GM21360 (cell line): ENCODE measurements at regions not wholly inside any gene's neighbourhood (a gene's known extent, or its start where the extent isn't known, plus 50 kb on each side); places are given as distances from the start of the nearest gene placed in this dataset.
A peak's percentile ranks its signal among the peaks of the same experiment; 100 is the strongest.
"Not testable (repeated sequence)": the region's sequence is repeated elsewhere in the genome, so short reads cannot be mapped to it uniquely, and the experiment has no call there.

Experiments used
- ATAC-seq: cut with Tn5 transposase; IDR thresholded peaks from one replicate; pipeline ENCODE4 v1.9.1; 2021; ENCODE audit warnings: mild to moderate bottlenecking, moderate library complexity; ENCODE audit not compliant: unreplicated experiment

DNA sequence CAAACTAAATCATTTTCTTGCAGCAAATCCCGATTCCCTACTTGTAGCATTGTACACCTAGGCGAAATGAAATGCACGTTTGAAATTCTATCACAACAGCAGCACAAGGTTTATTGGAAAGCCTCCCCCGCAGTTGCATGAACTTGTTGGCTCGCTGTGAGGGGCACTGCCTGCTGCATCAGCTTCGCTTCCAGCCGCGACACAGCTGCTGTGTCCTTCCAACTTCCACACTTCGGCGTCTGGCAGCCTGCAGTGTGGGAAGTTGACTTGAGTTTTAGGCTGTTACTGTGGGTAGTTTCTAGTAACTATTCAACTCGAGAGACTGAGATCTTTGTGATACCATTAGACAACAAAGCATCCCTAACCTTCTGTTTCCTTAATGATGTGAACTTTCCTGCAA lies 315.8 kb upstream of the TPK1 start:
- no peak for ATAC-seq

DNA sequence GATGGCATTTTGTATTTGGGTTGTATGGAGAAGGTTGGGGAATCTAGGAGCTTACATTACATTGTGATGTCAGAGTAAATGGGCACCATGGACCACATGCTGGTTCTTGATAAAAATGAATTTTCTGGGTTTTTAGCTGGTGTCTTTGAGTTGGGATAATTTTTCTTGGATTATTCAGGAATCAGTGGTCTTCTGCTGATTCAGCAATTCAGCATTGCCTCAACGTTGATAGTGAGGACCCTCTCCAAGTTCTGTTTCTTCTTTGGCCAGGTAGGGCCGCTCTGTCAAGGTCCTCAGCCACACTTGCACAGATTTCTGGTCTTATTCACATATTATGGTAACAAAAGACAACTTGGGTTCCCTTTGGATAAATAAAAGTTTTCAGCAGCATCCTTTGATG lies 312.0 kb upstream of the TPK1 start:
- ATAC-seq: no peak

DNA sequence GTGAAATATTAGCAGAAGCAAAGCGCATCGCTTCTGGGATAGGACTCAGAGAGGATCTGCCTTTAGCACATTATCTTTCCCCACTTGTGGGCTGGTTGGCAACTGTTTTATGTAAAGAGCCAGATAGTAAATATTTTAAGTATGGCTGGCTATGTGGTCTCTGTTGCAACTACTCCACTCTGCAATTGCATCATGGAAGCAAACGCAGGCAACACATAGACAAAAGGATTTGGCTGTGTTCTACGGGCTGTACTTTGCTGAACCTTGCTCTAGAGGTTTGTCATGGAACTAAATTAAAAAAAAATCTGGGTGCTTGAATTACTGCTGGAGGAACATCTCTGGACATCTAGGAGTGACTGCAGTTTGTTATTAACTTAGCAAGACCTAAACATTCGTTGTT lies 307.8 kb upstream of the TPK1 start:
- ATAC-seq: no peak

DNA sequence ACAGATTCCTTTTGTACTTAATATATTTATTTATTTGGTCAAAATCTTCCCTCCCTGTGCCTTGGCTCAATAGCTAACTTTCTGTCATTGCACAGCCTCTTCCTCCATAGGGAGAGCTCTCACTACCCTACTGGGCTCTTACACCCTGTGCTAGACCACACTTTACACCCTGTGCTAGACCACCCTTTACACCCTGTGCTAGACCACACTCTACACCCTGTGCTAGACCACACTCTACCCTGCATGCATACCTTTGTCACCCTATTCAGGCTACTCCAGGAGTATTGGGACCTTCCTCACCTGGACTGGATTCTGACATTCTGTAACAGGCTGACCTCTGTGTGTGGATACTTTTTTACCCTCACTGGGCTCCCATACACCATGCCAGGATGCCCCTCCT lies 298.5 kb upstream of the TPK1 start:
- ATAC-seq: no peak

DNA sequence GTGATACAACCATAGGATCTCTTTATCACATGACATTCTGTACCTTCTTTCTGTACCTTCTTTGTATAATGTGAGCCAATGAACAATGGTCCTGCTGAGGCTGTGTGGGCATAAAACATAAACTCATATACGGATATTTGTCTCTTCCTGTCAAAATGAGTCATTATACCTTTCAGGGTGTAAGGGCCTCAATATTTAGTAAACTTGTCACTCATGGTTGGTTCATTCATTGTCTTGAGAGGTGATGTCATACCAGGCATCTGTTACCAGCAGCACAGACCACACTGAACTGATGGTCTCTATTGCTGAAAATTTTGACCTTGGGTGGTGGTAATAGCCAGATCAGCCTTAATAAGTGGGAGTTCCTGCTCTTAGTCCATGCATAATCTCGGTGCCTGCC lies 287.6 kb upstream of the TPK1 start:
- ATAC-seq: no peak

DNA sequence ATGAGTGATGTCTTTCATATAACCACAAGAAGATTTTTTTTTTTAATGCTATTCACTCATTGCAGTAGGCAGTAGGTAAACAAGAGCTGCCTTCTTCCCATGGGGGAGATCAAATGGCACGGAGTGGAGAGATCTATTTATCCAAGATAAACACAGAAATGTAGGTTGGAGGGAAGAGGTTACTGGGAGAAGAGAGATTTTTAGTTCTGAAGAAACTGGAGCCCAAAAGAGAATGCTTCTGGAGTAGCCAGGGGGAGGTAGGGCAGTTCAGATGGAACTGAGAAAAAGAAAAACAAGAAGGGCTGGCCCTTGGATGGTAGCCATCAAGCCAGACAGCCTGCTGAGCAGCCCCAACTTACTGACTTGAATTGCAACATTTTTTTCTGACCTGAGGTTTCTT lies 270.1 kb upstream of the TPK1 start:
- ATAC-seq: no peak

DNA sequence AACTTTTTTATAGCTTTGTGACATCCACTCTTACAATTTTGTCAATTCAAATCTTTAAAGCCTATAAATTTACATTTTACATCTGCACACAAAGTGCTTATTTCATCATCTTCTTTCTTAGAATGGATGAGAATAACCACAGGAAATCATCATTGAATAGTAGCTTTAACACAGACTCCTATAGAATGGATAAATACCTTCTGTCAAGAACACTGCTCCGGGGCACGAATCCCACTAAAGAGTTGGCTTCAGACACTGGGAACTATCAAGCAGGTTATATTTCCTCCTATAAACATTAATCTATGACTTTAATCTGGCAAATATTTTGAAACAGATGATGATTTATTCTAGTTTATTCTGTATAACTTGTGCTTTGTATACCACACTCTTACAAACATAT lies 269.7 kb upstream of the TPK1 start:
- no peak for ATAC-seq

DNA sequence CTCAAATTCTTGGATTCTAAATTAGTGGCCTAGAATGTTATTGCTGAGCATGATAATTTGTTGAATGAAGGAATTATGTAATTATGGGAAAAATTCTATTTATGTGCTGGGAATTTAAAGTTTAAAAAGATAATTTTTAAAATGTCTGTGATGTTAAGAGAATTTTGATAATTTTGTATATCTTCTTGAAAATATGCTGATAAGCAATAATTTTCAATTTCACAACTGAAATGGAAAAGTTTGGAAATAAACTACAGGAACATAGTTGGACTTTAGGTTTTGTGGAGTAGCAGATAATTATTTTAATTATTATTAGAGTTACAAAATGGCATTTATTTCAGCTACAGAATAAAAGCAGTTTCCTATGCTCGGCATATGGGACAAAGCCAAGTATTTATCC lies 268.5 kb upstream of the TPK1 start:
- no peak for ATAC-seq

DNA sequence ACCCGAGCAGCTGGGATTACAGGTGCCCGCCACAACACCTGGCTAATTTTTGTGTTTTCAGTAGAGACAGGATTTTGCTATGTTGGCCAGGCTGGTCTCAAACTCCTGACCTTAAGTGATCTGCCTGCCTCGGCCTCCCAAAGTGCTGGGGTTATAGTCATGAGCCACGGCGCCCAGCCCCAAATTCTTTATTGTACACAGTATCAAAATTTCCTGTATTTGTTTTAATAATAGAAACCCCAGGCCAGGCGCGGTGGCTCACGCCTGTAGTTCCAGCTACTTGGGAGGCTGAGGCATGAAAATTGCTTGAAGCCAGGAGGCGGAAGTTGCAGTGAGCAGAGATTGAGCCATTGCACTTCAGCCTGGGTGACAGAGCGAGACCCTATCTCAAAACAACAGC lies 266.3 kb upstream of the TPK1 start:
- ATAC-seq: not testable (repeated sequence)

DNA sequence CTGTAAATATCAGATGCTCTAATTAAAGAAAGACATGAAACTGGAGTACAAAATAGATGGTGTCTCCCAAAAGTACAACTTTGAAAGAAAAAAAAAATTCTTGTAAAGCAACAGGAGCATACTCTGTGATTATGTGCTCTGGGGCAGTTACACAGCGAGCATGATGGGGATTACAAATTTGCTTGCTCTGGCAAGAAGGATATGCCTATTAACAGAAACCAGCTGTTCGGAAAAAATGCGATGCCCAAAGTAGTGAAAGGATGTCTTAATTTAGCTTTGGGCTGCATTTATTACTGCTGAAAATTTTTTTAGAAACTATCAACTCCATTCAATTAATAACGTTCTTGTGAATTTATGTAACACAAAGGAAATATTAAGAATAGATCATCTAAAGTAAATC lies 256.9 kb upstream of the TPK1 start:
- no peak for ATAC-seq

DNA sequence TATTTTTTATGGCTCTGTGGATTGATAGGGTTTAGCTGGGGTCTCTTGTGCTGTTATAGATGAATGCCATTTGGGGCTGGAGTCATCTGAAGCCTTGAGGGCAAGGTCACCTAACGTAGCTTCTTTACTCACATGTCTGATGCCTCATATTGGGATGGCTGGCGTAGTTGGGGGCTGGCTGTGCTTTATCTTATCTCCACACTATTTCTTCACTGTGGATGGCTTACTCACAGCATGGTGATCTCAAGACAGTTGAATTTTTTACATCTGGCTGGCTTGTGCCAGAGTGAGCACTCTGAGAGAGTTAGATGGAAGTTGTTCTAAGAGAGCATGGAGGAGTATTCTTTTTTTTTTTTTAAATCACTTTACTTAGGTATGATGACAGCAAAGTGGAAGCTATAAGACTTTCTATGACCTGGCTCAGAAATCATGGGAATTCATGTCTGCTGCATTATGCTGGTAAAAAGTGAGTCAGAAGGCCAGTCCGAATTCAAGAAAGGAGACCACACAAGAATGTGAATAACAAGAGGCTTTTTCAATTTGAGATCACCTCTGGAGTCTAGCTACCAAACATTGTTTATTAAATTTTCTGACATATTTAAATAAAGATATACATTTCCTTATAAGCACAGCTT lies 252.4 kb upstream of the TPK1 start:
- ATAC-seq: no peak

DNA sequence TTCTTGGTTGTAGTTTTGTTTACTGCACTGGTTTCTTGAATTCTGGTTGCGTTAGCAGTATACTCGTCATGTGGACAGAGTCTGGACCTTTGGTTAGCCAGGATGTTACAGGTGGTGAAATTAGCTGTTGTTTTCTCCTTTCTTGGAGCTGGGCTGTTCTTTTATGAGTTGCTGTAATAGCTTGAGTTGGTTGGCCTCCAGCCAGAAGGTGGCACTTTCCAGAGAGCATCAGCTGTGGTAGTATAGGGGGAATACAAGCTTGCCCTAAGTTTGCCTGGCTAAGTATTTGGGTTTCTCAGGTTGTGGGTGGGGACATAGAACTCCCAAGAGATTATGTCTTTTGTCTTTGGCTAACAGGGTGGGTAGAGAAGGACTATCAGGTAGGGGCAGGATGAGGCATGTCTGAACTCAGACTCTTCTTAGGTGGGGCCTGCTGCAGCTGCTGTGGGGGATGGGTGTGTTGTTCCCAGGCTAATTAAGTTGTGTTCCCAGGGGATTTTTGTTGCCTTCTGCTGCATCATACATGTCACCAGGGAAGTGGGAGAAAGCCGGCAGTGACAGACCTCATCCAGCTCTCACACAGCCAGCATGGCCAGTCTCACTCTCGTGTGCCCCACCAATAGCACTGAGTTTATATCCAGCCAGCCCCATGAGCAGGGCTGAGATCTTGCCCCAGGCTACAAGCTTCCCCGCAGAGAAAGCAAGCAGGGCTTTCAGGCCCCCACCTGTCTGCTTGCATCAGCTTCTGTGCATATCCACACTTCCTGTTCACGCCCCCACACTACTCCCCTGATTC lies 246.7 kb upstream of the TPK1 start:
- ATAC-seq: no peak

DNA sequence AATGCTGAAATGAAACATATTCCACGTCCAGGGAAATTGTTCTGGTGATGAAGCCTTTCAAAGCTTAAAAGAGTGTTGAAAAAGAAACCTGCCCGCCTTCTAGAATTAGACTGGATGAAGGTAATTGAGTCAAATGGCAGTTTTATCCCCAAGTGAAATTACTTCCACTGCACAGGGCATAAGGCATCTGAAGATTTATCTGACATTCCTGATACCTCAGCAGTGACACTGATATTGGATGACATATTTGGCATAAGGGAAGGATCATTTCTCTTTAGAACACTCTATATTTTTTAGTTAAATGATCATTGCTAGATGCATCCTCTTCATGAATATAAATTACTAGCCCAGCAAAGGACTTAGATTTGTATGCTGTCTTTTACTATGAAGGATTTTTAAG lies 229.6 kb upstream of the TPK1 start:
- no peak for ATAC-seq

DNA sequence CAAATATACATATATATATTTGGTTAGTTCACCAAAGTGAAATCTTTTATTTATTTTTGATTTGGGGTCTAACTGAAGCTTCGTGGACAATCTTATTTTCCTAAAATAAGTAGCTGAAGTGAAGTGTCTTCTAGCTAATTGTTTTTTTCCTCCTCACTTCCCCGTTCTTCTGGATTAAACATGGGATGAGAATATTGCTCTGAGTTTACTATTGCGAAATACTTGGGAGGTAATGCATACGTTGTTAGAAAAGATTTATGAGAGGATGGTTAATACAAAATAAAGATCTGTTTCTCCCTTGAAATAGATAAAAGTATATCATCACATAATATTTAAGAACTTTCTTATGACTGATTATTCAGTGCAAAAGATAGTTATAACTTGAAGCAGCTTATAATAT lies 228.3 kb upstream of the TPK1 start:
- no peak for ATAC-seq

DNA sequence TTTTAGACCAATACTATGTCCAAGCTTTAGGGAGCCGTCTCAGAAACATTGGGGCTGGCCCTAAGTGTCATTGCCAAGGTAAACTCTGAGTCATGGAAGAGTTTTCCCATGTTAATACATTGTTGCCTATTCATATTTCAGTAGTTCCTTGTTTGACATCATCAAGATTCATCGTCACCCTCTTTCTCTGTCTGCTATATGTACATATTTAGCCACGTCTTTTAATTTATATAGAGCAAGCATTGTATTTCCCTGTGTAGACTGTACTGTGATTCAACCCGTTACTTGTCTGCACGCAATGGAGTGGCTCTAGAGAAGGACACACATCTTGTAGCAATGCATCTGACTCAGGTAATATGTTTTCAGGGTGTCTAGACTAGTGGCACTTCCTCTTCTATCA lies 217.9 kb upstream of the TPK1 start:
- no peak for ATAC-seq

DNA sequence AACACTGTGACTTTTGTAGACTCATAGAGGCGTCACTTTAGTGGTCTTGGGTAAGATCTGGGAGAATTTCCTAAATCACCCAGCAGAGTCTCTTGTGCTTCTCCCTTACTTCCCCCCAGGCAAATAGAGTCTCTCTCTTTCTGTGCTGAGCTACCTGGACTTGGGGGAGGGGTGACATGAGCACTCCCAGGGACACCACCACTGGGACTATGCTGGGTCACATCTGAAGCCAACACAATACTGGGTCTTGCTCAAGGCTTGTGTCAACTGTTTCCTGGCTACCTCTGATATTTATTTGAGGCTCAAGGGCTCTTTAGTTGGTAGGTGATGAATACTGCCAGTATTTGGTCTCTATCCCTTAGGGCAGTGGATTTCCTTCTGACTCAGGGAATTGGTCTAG lies 214.6 kb upstream of the TPK1 start:
- ATAC-seq: no peak

DNA sequence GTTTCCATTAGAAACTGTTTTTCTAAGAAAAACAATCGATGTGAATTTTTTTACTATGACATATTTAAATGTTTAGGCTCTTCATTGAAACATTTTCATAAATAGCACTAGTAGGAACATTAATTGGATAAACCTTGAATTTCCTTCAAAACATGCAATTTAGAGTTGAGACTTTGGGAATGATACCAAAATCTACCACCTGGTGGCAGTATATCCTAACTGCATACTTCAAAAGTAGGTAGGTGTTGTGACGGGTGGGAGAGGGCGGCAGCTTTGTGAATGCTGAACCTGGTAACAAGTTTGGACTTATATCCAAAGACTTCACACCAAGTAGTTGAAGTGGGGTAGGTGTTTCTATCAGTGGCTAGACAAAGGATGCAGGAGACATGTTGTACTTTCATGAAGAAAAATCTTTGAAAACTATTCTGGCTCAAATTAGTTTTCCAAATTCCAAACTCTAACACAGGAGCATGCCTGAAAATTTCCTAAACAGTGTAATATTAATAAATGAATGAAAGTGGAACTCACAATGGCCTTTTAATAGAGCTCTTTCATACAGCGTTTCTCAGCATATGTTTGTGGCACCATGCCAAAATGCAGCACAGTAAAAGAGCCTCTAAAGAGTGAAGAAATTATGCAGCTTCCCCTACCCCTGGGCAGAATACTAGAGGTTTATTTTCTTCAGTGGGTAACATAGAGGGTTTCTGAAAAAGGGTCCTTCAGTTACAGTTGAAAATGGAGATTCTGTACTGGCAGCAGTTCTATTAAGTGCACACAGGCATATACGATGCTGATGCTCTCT lies 201.0 kb upstream of the TPK1 start:
- ATAC-seq: peak; percentile 97

DNA sequence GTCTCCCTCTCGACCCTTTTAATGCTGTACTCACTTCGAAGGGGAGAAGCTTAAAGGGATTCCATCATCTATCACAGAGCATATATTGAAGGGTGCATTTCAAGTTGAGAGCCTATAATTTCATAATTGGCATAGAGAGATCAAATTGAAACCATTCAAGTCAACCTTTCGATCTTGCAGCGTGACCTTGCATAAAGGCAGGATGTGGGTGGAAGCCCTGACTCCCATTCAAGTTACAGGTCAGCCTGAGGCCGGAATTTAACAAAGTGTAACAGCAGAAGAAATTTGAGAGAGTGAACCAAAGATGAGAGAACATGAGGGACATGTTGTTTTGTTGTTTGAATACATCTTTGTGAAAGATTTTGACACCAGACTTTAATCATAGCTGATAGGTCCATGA lies 195.3 kb upstream of the TPK1 start:
- ATAC-seq: no peak

DNA sequence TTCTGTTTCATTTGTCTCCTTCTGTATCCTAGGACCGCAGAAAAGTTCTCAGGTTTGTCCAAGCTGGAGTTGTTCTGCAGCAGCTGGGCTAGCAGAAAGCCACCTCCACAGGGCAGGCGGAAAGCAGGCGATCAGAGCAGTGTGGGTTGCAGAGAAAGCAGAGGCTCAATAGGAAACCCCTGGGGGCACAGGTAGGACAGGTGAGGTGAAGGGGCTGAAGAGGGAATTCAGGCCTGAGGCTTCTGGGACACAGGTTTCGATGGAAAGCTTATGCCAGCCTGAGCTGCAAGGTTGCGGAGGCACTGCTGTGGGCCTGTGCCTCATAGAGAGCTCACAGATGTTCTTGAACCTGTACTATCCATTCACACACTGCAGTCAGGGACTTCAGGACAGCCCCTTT lies 194.9 kb upstream of the TPK1 start:
- no peak for ATAC-seq

DNA sequence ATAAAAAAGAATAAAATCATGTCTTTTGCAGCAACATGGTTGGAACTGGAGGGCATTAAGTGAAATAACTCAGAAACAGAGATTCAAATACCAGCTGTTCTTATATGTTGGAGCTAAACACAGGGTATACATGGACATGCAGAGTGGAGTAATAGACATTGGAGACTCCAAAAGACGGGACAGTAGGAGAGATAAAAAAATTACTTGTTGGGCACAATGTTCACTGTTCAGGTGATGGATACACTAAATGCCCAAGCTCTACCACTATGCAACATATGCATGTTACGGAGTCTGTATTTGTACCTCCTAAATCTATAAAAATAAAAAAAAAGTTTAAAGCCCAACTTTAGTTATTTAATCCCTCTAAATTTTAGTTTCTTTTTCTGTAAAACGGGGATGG lies 184.6 kb upstream of the TPK1 start:
- ATAC-seq: no peak

DNA sequence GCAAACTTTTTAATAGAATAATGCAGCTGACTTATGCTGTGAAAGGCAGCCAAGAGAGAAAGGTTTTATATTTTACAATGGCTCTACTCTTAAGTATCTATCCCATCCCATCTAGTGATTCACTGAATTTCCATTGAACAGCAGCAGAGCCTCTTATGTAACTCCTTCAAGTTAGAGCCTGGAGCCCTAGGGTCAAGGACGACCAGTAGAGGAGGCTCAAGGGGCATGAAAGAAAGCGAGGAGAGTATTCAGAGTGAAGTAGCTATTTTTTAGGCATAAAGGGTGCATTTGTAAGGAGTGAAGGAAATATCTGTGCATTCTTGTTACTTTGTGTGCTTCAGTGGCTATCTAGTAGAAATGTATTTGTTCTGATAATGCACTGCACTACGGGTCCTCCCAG lies 180.2 kb upstream of the TPK1 start:
- ATAC-seq: no peak

DNA sequence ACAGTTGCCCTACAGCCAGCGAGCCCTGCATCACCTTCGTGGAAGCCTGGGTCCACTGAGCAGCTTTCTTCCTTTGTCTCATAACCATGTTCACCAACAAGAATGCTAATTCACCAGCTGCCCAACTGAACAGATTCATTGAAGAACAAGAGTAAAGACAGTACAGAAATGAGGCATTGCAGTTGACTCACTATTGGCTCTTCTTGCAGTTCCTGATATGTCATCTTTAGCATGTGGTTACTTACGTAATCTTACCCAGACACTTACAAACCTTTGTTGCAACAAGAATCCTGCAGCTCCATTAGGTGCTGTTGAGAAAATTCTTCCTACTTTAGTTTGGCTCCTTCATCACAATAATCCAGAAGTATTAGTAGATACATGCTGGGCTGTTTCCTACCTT lies 174.0 kb upstream of the TPK1 start:
- no peak for ATAC-seq
